GM19238 (cell line): ENCODE measurements at regions not wholly inside any gene's neighbourhood (a gene's known extent, or its start where the extent isn't known, plus 50 kb on each side); places are given as distances from the start of the nearest gene placed in this dataset.

Source experiments
- DNase-seq: peaks from one replicate; pipeline ENCODE4 v3.0.0; 2011; ENCODE audit warnings: low spot score; ENCODE audit not compliant: insufficient read length

DNA sequence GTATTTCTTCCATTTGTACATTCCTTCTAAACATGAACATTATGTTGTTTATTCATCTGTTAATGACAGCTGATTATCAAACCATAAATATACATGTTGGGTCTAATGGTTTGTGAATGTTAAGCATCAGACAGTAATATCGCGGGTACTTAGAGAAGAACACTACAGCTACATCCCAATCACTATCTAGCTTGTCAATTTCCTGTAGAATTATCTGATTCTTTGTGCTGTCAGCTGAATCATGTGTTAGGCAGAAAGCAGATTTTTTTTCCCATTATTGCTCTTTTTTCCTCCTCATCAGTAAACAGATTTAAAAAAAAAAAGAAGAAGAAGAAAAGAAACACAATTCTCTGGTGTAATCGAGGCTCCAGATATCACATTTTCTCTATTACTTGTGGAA lies 183.6 kb upstream of the CTBP2 start:
- DNase-seq, result no peak

DNA sequence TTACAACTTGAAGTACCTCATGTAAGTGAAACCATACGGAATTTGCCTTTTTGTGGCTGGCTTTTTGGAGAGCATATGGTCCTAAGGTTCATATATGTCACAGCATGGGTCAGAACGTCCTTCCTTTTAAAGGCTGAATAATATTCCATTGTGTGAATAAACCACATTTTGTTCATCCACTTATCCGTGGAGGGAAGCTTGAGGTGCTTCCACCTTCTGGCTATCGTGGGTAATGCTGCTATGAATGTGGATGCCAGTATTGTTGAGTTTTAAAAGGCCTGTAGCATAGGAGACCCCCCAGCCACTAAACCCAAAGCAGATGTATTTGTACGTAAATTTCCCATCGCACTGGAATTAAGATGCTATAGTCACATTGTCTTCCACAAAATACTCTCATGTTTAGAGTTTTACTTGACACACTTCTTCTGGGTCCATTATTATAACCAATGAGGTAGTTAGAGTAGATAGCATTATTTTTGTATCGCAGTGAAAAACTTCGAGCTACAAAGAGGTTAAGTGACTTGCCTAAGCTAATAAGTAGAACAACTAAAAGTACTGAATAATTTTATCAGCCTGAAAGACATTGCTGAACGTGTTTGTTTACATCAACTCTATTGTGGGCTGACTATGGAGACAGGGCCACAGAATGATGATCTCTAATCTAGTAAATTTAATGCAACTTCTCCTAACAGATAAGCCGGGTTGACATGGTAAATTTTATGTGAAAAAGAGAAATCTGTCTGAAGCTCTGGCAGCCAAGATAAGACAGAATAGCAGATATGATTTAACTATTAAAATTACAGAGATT lies 183.0 kb upstream of the CTBP2 start:
- no peak for DNase-seq

DNA sequence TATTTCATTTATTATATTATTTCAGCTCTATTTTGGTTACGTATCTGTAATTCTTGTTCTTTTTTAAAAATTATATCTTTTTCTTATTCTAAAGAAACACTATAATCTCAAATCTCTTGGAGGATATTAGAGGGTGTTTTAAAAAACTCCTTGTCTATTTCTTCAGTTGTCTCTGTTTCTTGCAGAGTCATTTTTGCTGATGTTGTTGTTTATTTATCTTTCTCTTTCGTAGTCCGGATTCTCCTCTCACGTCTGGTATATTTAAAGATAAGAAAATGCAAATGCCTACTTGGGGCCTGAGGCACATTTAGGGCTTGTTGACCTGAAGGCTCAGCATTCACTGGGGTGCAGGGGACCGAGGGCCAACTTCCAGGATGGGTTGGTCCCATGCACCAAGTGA lies 181.2 kb upstream of the CTBP2 start:
- DNase-seq, result no peak

DNA sequence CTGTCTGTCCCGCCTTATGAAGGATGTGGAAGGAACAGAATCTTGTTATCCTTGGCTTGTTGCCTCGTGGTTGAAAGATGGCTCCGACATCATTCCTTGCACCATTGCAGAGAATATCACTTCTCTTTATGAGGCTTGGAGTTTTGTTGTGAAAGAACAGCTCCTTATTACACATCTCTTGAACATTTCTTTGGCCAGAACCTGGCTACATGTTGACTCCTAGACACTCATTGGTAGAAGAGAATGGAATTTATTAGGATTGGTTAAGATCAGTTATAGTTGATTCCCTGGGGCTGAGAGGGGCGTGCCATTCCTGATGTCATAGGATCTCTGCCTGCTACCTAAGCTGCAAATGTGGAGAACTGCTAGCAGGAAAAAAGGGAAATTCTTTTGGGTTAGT lies 180.5 kb upstream of the CTBP2 start:
- DNase-seq, result no peak

DNA sequence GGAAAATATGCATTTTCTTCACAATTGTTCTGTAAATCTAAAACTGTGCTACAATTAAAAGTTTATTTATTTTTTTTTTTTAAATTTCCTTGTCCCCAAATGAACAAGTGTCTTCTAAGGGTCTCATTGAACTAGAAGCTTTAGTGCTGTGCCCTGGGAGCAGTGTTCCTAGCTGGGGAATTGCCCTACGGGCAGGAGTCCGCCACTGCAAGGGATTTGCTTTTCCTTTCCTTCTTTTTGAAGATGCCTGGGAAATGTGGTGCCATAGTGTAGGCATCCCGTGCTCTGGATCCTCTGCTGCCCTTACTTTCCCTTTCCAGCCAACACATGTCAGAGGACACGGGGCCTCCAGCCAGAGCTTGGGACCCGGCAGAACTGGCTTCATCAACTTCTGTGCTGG lies 177.1 kb upstream of the CTBP2 start:
- no peak for DNase-seq

DNA sequence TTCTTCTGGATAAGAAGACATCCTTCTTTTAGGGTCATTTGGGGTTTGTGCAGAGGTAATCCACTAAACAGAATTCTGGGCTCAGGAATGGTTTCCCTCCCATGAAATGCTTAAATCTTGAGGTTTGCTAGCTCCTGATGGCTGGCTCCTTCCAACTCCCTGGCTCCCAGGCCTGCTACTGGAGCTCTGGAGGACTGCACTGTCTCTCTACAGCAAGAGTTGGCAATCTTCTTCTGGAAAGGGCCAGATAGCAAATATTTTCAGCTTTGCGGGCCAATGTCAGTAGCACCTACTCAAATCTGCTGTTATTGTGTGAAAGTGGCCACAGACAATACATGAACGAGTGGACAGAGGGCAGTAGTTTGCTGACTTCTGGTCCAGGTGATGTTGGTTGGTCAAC lies 174.2 kb upstream of the CTBP2 start:
- no peak for DNase-seq

DNA sequence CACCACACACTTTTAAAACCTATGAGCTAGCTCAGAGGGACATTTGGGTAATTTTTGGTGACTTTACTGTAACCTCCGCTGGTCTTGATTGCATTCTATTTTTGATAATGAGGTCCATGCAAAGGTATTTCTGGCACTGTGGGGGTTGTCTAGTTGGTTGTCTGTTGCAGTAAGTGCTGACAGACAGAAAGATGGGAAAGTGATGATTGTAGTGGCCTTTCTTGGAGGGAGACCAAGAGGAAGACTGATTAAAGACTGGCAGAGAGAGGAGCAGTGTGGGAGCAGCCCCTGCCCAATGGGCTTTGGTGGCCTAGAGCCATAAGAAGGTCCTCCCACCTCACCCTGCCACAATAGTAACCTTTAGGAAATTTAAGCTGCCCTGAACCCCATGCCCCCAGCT lies 173.4 kb upstream of the CTBP2 start:
- DNase-seq, result no peak

DNA sequence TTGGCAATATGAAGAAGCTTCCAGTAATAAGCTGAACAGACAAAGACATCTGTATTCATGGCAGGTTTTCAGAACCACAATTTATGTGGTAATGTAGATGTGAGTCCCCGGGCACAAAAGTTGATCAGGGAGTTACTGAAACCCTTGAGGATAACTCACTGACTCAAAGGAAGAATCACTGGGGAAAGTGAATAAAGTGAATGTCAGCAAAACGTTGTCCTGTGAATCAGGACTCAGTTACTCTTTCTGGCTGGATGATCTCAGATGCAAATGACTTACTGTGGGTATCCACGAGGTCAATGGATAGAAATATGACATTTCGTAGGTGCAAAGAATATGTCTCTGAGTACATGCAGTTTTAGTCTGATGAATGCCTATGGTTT lies 172.8 kb upstream of the CTBP2 start:
- DNase-seq, result no peak

DNA sequence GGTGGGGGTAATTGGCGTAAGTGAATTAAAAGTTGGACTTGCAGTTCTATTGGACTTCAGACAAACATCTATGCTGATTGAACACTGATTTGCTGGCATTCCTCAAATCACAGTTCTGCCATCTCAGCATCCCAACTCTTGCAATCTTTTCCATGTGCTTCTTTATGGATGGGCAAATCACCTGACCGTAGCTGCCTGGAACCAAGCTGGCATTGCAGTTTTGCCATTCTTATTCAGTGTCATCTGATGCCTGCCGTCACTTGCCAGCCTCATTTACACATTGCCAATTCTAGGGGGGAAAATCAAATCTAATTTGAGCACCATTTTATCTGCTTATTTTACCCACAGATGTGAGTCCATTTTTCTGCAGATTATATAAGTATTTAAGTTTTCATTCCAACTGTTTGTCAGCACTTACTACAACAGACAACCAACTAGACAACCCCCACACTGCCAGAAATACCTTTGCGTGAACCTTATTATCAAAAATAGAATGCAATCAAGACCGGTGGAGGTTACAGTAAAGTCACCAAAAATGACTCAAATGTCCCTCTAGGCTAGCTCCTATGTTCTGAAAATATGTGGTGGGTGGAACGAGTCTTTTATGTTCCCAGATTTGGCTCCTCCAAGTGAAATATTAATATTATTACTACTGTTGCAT lies 172.3 kb upstream of the CTBP2 start:
- DNase-seq, result no peak

DNA sequence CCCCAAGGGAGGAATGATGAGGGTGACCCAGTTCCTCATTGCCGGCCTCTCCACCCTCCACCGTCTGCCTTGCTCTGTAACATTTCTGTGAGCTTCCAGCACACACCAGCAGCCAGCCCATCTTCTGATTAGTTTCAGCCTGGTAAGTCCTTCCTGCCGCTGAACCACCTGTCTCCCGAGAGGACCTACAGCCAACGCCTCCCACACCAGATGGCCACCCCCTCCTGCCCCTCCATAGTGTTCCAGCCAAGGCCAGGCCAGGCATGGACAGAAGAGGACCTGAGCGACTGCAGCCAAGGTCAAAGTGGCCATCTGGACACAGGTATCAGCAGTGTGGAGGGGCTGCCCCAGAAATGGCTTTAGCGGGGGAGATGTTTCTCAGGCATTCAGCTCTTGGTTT lies 170.7 kb upstream of the CTBP2 start:
- DNase-seq, result no peak

DNA sequence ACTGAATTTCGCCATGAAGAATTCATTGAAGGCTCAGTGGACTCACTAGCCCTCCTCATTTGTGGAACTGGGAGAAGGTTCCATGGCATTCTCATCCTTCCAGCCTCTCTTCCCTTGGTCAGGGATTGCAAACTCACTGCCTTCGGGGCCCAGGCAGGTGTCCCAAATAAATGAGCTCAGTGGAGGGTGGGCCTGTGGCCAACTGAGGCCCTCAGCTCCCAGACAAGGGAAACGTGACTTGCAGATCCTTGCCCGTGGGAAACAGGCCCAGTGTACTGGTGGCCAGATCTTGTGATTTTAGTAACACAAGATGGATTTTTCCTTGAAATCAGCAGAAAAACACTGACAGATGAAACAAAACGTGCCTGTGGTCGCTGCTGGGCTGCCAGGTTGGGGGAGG lies 168.7 kb upstream of the CTBP2 start:
- no peak for DNase-seq

DNA sequence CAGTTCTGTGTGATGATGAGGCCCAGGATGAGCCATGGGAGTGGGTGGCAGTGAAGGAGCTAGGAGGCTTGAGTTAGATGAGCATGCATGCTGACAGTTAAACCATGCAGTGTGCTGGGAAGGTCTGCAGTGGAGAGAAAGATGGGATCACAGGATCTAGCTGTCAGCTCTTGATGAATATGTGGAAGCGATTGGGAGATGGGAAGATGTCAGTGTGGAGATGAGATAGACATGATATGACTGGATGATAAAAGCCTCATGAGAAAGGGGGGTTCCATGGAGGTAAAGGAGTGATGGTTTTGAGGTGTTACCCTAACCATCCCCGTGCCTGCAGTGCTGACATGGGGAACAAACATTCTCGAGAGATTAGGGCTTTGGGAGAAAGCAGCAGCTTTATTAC lies 165.0 kb upstream of the CTBP2 start:
- DNase-seq, result no peak

DNA sequence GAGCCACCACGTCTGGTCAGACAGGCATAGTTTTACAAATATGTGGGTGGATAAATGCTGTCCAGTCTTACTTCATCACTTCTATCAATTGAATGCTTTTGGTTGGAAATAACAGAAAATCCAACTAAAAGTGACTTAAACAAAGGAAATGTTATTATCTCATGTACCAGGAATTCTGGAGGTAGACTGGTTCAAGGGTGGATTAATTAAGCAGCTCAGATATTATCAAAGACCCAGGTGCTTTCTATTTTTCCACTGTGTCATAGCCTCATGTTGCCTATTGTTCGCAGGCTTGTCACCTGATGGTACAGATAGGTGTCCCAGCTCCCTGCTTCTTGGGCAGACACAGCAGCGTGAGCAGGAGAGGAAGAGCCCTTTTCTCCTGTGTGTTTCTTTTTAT lies 156.1 kb upstream of the CTBP2 start:
- DNase-seq, result no peak

DNA sequence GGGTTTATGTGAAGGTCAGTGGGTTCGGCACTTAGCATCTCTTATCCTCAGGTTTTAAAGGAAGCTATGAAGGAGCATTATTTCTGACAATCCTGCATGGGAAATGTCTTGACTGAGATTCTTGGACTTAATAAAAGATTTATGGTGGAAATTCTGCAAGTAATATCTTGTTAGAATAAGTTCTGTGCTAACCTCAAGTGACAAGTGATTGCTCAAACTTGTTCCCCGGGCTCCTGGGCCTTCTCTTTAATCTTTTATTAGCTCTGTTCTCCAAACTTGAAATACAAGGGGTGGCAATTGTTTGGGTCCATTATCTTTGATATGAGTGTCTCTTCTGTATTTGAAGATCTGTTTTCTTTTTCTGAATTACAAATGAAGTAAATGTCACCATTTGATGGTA lies 140.6 kb upstream of the CTBP2 start:
- DNase-seq, result no peak

DNA sequence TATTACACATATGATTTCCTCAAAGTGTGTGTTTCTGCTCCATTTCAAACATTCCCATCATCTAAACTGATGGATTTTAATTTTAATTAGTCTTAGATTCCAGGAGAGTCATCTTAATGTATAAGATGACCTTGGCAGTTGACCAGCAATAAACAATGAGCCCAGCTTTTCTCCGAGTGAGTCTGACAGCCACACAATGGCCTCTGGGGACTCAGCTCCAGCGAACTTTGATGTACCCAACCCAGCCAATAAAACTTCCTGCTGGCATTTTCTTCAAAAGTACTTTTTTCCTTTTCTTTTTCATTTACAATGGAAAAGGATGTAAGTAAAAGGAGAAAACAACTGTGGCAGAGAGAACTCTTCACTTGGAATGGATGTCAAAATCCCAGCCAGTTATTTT lies 139.1 kb upstream of the CTBP2 start:
- no peak for DNase-seq

DNA sequence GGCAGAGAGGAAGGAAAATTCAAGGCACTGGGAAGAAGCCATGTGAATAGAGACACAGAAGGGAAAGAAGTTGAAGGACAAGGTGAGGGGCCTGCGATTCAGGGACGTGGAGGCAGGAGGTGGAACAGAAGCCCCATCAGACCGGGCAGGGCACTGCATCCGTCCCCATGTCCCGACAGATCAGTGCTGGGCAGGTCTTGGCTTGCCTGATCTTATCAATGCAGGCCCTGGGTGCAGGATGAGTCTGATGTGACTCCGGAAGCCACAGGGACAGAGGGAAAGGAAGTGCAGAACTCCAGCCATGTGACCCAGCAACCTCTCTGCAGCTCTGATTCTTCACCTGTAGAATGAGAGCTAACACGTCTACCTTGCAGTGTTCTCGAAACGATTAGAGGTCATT lies 136.2 kb upstream of the CTBP2 start:
- DNase-seq, result no peak

DNA sequence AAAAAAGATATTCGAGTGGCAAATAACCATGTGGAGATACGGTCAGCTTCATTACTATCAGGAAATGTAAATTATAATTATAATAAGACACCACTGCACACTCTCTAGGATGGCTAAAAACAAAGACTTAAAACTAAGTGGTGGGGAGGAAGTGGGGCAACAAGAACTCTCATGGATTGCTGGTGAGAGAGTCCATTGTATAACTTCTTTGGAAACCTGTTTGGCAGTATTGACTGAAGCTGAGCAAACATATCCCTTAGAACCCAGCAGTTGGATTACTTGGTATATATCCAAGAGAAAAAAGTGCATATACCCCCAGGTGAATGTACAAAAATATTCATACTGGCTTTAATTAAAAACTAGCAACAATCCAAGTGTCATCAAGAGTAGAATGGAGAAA lies 133.7 kb upstream of the CTBP2 start:
- DNase-seq, result no peak

DNA sequence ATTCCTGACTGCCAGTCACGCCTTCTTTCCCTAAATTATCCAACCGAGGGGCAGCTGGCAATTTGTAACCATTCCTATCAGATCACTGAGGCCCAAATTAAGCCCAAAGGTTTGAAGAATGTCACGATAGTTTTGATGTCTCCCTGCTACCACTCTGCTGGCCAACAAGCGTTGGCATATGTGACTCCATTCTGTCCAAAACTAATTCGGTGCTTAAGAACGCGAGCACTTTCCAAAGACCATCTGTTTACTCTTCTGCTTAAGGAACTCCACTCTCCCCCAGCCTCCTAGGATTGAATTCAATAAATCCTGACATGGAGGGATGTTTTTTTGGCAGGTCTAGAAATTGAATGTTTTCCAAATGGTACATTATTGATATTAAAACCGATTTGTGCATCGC lies 131.5 kb upstream of the CTBP2 start:
- DNase-seq, result no peak

DNA sequence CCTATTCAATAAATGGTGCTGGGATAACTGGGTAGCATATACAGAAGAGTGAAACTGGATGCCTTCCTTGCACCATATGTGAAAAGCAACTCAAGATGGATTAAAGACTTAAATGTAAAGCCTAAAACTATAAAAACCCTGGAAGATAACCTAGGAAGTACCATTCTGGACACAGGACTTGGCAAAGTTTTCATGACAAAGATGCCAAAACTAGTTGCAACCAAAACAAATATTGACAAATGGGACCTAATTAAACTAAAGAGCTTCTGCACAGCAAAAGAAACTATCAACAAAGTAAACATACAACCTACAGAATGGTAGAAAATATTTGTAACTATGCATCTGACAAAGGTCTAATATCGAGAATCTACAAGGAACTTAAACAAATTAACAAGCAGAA lies 129.1 kb upstream of the CTBP2 start:
- no peak for DNase-seq

DNA sequence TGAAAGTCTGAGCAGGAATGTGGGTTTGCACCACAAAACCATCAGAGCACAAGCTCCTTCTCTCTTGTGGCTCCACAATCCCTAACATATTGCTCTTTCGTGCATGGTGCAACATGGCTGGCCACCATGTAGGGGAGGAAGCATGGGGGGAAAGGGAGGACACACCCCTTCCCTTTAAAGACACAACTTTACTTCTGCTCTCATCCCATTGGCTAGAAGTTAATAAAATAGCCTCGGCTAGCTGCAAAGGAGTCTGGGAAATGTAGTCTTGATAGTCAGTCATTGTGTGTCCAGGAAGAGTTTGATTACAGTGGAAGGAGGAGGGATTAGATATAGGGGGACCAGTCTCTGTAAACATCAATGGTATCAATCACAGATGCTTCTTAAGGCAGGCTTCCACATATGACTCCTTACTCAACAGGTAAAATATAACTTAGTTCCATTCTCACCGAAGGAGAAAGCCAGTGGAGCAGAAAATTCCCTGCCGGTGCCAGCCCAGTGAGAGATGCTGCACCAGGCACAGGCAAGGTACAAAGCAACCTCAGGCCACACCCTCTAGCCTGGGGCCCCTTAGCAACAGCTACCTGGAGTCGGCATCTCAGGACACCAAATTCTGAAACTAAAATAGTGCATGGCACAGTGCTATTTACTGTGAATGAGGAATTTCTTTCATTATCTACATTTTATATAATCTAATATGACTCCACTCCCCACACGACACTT lies 124.7 kb upstream of the CTBP2 start:
- no peak for DNase-seq

DNA sequence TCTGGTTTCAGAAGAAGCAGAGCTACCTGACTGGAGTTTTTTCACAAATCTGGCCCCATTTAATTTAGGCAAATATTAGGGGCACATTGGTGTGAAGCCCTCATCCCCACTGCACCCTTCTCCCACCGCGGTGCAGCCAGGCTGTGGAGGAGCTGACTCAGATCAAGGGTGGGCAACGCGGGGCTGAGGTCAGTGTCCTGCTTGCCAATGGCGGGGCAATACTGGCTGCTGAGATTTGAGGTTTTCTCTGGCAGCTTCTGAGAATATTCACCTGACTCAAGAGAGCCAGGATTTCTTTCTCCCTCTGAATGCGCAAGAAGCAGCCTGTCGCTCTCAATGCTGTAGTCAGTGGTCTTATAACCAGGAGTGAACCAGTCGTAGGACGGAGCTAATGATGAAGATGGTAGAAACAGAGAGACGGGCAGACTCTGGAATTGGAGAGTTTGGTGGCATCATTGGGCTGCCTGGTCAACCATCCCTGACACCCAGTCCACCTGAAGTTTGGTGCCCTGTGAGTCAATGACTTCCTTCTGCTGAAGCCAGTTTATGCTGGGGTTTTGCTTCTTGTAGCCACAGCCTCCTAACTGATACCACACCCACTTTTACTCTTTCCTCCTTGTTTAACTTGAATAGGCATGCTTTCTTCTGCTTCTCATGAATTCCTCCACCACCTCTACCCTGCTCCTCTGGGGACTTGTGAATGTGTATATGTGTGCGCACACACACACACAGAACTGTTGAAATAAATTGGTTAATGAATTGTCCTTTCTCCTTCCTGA lies 123.7 kb upstream of the CTBP2 start:
- DNase-seq, result no peak
